Activated CD8-positive, alpha-beta memory T cell treated with anti-CD3 and anti-CD28 coated beads, Interleukin-2, amount 50 U/mL, for 4 hours (primary cell): ENCODE measurements at regions not wholly inside any gene's neighbourhood (a gene's known extent, or its start where the extent isn't known, plus 50 kb on each side); places are given as distances from the start of the nearest gene placed in this dataset.

Experiments used
- DNase-seq: peaks from one replicate; pipeline ENCODE4 v3.0.0-alpha.2; 2020

- DNase-seq = no peak
Measured at GRCh38 chr2:6495466-6495865, 370.2 kb downstream of the CMPK2 start.

- no peak for DNase-seq
Measured at GRCh38 chr2:6496376-6496775, 369.3 kb downstream of the CMPK2 start.

DNA sequence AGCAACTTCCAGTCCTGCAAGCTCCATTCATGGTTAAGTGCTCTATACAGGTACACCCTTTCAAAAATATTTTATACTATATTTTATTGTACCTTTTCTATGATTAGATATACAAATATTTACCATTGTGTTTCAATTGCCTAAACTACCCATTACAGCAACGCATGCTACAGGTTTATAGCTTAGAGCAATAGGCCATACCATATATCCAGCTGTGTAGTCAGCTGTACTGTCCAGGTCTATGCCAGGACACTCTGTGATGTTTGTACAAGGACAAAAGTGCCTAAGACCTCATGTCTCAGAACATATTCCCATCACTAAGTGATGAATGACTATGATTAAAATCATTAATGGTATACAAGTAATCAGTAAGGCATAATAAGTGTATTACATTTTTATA lies 368.7 kb downstream of the CMPK2 start:
- no peak for DNase-seq

DNA sequence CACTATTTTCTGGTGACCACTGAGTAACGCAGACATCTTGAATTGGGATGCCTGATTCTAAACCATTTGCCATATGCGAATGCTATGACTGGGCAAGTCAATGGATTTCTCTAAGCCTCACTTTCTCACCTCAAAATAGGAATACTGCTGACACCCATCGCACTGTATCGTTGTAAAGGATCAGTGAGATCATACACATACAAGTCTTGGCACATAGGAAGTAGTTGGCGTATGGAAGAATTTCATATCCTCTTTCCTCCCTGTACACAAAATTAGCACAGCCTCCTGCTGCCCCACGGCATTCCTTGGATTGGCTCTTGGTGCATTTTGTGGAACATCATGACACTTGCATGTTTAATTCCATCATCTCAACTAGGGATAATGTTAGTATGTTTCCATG lies 366.9 kb downstream of the CMPK2 start:
- DNase-seq = no peak

DNA sequence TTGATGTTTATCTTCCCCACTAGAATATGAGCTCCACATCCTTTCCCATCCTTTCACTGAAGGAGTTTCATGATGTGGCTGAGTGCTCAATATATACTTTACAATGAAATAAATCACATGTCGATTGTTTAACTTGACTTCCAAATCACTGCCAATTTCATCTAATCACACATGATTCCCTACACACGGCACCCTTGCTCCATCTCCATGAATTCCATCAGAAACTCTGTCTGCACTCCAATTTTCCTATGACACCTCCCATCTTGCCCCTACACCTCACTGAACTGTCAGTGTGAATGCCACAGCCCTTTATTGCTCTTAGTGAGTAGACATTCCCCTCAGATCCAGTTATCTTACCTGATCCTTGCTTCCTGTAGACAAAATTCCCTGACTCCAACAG lies 366.0 kb downstream of the CMPK2 start:
- DNase-seq = no peak

GRCh38 chr2:6506361-6506794 lies 359.3 kb downstream of the CMPK2 start:
- no peak for DNase-seq

DNA sequence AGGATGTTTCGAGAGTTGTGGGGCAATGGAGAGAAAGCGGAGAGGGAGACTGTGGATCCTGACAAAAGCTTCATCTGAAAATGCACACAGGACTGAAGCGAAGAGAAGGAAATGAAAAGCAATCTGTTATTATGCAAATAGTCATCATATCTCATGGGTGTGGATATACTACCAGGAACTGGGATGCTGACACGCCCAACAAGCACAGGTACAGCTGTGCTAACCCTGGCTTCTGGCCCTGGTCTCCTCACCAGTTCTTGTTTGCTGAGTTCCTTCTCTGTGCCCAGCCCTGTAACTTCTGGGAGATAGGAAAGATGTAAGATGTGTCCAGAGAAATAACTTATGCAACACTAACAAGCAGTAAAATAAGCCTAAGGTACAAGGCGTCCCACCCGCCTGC lies 358.8 kb downstream of the CMPK2 start:
- DNase-seq = no peak

DNA sequence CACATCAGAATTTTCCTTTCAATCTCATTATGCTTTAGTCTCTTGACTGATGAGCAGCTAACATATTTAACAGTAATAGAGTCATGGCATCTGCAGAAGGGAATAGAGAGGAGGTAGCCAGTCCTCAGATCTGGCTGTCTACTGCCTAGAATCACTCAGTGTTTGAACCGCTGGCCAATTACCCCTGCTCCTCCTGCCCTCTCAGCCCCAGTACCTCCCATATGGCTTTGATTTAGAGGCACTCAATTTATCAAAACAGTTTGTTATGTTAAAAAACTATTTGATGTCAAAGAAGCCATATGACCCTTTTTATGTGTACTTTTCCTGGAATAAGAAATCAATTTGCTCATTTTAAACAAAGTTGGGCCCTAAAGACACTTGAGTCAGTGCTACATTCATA lies 355.2 kb downstream of the CMPK2 start:
- no peak for DNase-seq

- DNase-seq = no peak
Measured at GRCh38 chr2:6512589-6512988, 353.1 kb downstream of the CMPK2 start.

GRCh38 chr2:6516674-6517073 lies 349.0 kb downstream of the CMPK2 start:
- DNase-seq = no peak

DNA sequence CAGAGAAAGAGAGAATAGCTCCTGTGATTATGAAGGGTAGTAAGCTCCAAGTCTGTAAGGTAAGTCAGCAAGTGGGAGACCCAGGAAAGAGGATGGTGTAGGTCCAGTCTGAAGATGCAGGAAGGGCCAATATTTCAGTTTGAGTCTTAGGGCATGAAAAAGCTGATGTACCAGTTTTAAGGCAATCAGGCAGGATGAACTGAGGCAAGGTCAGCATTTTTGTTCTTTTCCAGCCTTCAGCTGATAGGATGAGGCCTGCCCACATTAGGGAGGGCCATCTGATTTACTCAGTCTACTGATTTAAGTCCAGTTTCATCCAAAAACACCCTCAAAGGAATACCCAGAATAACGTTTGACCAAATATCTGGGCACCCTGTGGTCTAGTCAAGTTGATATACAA lies 347.3 kb downstream of the CMPK2 start:
- no peak for DNase-seq

DNA sequence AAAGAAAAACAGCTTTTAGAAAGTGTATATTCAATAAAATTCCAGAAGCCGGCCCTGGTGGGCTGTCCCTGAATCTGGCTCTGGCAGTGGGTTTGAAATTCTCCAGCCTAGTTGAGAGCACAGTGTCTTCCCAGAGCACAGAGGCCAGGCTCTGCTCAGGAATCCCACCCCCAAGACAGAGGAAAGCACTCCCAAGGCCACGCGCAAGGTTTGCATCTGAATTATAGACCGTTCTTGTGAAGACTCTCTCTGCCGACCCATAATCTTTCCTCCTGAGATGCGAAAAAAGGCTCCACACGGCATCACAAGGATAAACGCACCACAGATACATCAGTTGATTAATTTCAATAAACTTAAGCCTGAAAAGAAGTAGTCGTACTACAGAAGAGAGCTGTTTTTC lies 342.2 kb downstream of the CMPK2 start:
- DNase-seq = no peak

- DNase-seq = no peak
Measured at GRCh38 chr2:6524691-6525474, 340.8 kb downstream of the CMPK2 start.

DNA sequence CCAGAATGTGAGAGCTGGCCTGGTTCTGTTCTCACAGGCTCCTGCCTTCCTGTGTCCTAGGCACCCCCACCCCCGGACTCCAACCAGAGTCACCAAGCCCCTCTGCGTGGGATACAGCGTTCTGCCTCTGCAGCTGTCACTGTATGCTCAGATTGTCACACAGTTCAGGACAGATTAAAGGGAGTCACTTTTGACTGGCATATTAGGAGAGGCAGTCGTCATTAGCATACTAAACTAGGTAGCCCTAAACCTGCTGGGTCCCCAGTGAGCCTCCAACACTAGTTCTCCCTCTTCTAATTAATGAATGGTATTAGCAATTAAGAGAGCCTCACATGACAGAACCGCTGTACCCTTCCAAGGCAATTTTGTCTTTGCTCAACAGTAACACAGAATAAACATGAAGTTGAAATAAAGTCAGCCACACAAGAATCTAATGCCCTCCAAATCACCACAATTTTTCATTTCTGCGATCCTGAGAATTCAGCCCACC lies 340.2 kb downstream of the CMPK2 start:
- no peak for DNase-seq

DNA sequence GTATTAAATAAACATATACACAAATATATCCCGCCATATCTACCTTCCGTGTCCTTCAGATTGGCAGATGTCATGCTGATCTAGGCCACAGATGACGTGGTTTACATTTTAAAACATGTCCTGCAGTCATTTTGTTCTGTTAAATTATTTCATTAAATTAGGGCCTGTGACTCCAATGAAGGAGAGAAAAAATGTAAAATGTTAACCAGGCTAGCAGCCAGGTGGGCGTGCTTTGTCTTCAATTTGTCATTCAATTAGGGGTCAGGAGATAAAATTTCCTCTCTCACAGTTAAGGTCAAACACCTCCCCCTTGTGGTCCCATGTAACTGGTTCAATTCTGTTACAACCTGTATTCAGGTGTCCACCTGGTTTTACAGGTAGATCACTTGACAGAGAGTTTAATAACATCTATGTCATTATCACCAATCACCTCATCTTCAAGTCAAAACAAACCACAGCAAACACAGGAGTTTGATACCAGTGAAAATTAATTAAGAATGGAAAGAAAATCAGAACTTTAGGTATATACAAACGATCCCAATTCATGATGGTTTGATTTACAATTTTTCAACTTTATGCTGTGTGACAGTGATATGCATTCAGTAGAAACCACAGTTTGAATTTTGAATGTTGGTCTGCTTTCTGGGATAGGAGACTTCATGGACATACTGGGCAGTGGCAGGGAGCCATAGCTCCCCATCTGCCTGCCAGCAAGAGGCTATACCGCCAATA lies 339.4 kb downstream of the CMPK2 start:
- no peak for DNase-seq

DNA sequence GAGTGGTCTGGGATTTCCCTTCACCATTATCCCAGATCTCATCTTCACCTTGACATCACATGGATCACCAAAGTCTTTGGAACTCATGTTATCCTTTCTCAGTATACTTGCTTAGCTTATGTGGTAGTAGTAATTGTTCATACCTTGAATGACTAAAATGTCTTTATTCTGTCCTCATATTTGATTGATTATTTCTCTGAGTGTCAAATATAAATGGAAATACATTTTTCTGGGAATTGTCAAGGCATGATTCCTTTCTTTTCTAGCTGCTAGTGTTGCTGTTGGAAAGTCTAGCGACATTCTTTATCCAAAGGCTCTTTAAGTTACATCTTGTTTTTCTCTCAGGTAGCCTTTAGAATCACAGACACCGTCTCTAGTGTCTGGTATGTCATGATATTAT lies 334.4 kb downstream of the CMPK2 start:
- DNase-seq = no peak

- DNase-seq = no peak
Measured at GRCh38 chr2:6535572-6535971, 330.1 kb downstream of the CMPK2 start.

DNA sequence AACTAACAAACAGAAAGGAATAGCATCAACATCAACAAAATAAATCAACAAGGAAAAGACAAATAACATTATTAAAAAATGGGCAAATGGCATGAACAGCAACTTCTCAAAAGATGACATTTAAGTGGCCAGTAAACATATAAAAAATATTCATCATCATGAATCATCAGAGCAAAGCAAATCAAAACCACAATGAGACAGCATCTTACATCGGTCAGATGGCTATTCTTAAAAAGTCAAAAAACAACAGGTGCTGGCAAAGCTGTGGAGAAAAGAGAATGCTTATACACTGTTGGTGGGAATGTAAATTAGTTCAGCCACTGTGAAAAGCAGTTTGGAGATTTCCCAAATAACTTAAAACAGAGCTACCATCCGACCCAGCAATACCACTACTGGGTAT lies 327.1 kb downstream of the CMPK2 start:
- no peak for DNase-seq

DNA sequence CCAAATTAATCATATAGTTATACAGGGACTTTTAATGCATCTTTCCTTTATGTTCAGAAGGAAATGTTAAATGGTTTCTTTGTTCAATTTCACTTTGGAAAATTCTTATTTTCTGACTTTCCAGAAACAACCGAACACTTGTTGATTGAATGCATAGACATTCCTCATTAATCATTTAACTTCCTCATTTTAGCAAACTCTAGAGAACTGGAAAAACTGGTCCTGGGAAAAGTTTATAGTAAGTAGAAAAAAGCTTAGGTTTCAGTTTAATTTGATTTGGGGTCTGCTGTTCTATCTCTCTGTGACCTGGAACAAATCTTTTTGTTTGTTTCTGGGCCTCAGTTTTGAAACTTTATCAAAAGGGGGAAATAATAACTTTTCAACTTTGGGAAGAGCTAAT lies 320.4 kb downstream of the CMPK2 start:
- DNase-seq = no peak

DNA sequence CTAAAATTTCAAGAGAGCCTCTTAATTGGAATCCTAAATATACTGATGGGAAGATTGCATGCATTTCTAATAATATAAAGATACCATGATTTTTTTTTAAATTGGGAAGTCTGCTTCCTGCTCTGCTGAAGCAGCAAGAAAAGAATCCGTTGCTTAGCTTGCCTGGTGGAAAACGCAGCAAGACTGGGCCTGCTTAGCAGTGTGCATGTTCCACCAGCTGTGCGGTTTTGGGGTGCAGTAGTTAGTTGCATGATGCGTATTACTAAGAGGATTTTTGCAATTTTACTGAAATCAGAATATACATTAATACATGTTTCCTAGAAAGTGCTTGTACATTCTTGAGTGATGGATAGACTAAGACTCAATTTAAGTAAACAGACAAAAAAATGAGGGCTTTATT lies 319.9 kb downstream of the CMPK2 start:
- DNase-seq = no peak

DNA sequence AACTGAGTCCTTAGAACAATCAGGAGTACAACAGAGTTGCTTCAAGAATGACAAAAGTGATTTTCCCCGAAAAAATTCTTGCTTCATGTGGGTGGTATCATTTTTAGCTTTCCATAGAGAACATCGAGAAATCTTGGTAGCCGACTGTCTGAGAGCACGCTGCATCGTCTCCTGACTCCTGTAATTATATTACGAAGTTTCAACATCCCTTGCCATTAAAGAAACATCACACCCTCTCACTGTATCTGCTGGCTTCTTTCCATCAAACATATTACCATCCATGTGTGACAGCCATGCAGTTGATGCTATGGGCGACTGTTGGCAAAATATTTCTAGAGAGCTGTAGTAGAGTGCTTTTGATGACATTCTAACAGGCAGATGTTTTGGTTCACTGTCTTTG lies 311.2 kb downstream of the CMPK2 start:
- DNase-seq = no peak

- DNase-seq = no peak
Measured at GRCh38 chr2:6556755-6557154, 309.0 kb downstream of the CMPK2 start.

GRCh38 chr2:6557737-6558136 lies 308.0 kb downstream of the CMPK2 start:
- DNase-seq = no peak

- DNase-seq = no peak
Measured at GRCh38 chr2:6562771-6563170, 302.9 kb downstream of the CMPK2 start.

GRCh38 chr2:6564326-6564725 lies 301.4 kb downstream of the CMPK2 start:
- DNase-seq = no peak
